Testis (tissue), 2 donors: ENCODE measurements at regions not wholly inside any gene's neighbourhood (a gene's known extent, or its start where the extent isn't known, plus 50 kb on each side); places are given as distances from the start of the nearest gene placed in this dataset.

Experiments
- POLR2A ChIP-seq: fragments of 450-650 bp; IDR thresholded peaks from one replicate; pipeline ENCODE4 v1.6.1; 2017; ENCODE audit warnings: antibody characterized with exemption, mild to moderate bottlenecking, moderate library complexity
- TF ChIP-seq, protein P1 (sequence below), 3 experiments: fragments of 450-650 bp in 2 of 3; fragments of 200-600 bp in 1 of 3; sonication (generic) in 1 of 3; IDR thresholded peaks; one replicate each; pipeline ENCODE4 v1.5.1; 2016 to 2019; ENCODE audit warnings: antibody characterized with exemption in 3 of 3, mild to moderate bottlenecking in 2 of 3, moderate library complexity in 1 of 3

DNA sequence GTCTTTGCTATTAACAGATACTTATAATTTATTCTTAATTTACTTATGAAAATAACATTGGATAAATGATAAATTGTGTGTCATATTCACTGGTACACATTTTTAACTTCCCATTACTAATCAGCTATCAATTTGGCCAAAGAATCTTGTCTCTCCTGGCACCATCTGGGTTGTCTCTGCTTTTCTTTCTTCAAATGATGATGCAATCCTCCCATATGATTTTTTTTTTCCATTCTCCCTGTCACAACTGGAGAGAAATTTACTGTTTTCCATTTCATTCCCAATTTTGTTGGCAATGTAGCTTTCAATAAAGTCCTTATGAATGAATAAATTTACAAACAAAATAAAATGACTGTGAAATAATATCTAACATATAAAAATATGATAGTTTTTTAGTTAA lies 743.7 kb upstream of the EPHA6 start:
- TF ChIP-seq, protein P1, sequence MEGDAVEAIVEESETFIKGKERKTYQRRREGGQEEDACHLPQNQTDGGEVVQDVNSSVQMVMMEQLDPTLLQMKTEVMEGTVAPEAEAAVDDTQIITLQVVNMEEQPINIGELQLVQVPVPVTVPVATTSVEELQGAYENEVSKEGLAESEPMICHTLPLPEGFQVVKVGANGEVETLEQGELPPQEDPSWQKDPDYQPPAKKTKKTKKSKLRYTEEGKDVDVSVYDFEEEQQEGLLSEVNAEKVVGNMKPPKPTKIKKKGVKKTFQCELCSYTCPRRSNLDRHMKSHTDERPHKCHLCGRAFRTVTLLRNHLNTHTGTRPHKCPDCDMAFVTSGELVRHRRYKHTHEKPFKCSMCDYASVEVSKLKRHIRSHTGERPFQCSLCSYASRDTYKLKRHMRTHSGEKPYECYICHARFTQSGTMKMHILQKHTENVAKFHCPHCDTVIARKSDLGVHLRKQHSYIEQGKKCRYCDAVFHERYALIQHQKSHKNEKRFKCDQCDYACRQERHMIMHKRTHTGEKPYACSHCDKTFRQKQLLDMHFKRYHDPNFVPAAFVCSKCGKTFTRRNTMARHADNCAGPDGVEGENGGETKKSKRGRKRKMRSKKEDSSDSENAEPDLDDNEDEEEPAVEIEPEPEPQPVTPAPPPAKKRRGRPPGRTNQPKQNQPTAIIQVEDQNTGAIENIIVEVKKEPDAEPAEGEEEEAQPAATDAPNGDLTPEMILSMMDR (IDR thresholded peaks at IDR 0.05) = no peak
- TF ChIP-seq POLR2A = no peak
